OCI-LY1 (cell line): ENCODE measurements at regions not wholly inside any gene's neighbourhood (a gene's known extent, or its start where the extent isn't known, plus 50 kb on each side); places are given as distances from the start of the nearest gene placed in this dataset.

Source experiments
- H2AFZ ChIP-seq: fragments of 200-600 bp; sonication (generic), shearing (Covaris generic); 2 replicates; pipeline ENCODE4 v1.6.0; 2014; ENCODE audit warnings: antibody characterized with exemption, mild to moderate bottlenecking, low read length
- H3F3A ChIP-seq: fragments of 200-600 bp; sonication (generic), shearing (Covaris generic); 2 replicates; pipeline ENCODE4 v1.6.0; 2014; ENCODE audit warnings: mild to moderate bottlenecking, antibody characterized with exemption, low read length, moderate library complexity; ENCODE audit not compliant: insufficient read depth
- H3K27ac ChIP-seq: fragments of 200-600 bp; sonication (generic); 2 replicates; pipeline ENCODE4 v1.5.1; 2014; ENCODE audit warnings: low read length, mixed run types, mild to moderate bottlenecking, low read depth; ENCODE audit not compliant: poor library complexity, severe bottlenecking
- H3K27me3 ChIP-seq: fragments of 200-600 bp; sonication (generic); 2 replicates; pipeline ENCODE4 v1.6.0; 2014; ENCODE audit warnings: antibody characterized with exemption, mild to moderate bottlenecking, low read length, moderate library complexity; ENCODE audit not compliant: insufficient read depth
- H3K36me3 ChIP-seq: fragments of 200-600 bp; sonication (generic); 2 replicates; pipeline ENCODE4 v1.6.1; 2014; ENCODE audit warnings: mild to moderate bottlenecking, antibody characterized with exemption, low read length, moderate library complexity, mixed read lengths; ENCODE audit not compliant: insufficient read depth
- H3K4me1 ChIP-seq: fragments of 200-600 bp; sonication (generic); 2 replicates; pipeline ENCODE4 v1.5.1; 2014; ENCODE audit warnings: mild to moderate bottlenecking, low read length, moderate library complexity; ENCODE audit not compliant: insufficient read depth, severe bottlenecking
- H3K4me2 ChIP-seq: fragments of 200-600 bp; sonication (generic), shearing (Covaris generic); 2 replicates; pipeline ENCODE4 v1.6.1; 2014; ENCODE audit warnings: low read length
- H3K4me3 ChIP-seq: fragments of 200-600 bp; sonication (generic); 2 replicates; pipeline ENCODE4 v1.5.1; 2014; ENCODE audit warnings: low read length, low read depth, mild to moderate bottlenecking, mixed read lengths; ENCODE audit not compliant: poor library complexity, severe bottlenecking
- H3K79me2 ChIP-seq: fragments of 200-600 bp; shearing (Covaris generic); 2 replicates; pipeline ENCODE4 v1.6.1; 2016; ENCODE audit warnings: mixed run types, low read length, mixed read lengths; ENCODE audit not compliant: insufficient read depth
- H3K9ac ChIP-seq: fragments of 200-600 bp; sonication (generic), shearing (Covaris generic); 2 replicates; pipeline ENCODE4 v1.6.1; 2014; ENCODE audit warnings: mild to moderate bottlenecking, low read length, mixed read lengths
- H3K9me2 ChIP-seq: fragments of 200-600 bp; sonication (generic), shearing (Covaris generic); 2 replicates; pipeline ENCODE4 v1.6.1; 2014; ENCODE audit warnings: low read depth, mild to moderate bottlenecking, low read length, mixed read lengths
- H3K9me3 ChIP-seq: fragments of 200-600 bp; shearing (Covaris generic); 2 replicates; pipeline ENCODE4 v1.6.1; 2014; ENCODE audit warnings: low read length, mixed read lengths
- H4K20me1 ChIP-seq: fragments of 200-600 bp; sonication (generic), shearing (Covaris generic); 2 replicates; pipeline ENCODE4 v1.6.0; 2016; ENCODE audit warnings: mild to moderate bottlenecking, low read length; ENCODE audit not compliant: insufficient read depth
- EZH2 ChIP-seq: fragments of 200-600 bp; sonication (generic), shearing (Covaris generic); IDR thresholded peaks from 2 replicates; pipeline ENCODE4 v1.8.0; 2017; ENCODE audit warnings: borderline replicate concordance, mixed run types, mild to moderate bottlenecking, antibody characterized with exemption, low read length, moderate library complexity, mixed read lengths
- TF ChIP-seq, protein P1 (sequence below): fragments of 200-600 bp; sonication (generic), shearing (Covaris generic); IDR thresholded peaks from 2 replicates; pipeline ENCODE4 v1.5.1; 2017; ENCODE audit warnings: mild to moderate bottlenecking, antibody characterized with exemption, low read length, moderate library complexity, mixed read lengths

- no peak for TF ChIP-seq EZH2
- TF ChIP-seq, protein P1, sequence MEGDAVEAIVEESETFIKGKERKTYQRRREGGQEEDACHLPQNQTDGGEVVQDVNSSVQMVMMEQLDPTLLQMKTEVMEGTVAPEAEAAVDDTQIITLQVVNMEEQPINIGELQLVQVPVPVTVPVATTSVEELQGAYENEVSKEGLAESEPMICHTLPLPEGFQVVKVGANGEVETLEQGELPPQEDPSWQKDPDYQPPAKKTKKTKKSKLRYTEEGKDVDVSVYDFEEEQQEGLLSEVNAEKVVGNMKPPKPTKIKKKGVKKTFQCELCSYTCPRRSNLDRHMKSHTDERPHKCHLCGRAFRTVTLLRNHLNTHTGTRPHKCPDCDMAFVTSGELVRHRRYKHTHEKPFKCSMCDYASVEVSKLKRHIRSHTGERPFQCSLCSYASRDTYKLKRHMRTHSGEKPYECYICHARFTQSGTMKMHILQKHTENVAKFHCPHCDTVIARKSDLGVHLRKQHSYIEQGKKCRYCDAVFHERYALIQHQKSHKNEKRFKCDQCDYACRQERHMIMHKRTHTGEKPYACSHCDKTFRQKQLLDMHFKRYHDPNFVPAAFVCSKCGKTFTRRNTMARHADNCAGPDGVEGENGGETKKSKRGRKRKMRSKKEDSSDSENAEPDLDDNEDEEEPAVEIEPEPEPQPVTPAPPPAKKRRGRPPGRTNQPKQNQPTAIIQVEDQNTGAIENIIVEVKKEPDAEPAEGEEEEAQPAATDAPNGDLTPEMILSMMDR: no peak
- peaks cover 6% of the 10 kb centered on the region; the same call in 1 of the 2 replicates for H3K27me3 ChIP-seq
- no peaks in the 10 kb centered on the region for H3K4me1 ChIP-seq
- no peak overlapping the region for H3K27ac ChIP-seq
- H3K36me3 ChIP-seq: no peaks in the 10 kb centered on the region
- no peak overlapping the region for H3K9ac ChIP-seq
- no peak overlapping the region for H3K4me2 ChIP-seq
- no peaks in the 10 kb centered on the region for H4K20me1 ChIP-seq
- no peaks in the 10 kb centered on the region for H3K79me2 ChIP-seq
- no peak overlapping the region for H2AFZ ChIP-seq
- no peaks in the 10 kb centered on the region for H3K9me2 ChIP-seq
- H3K4me3 ChIP-seq: no peak overlapping the region
- no peaks in the 10 kb centered on the region for H3F3A ChIP-seq
- no peaks in the 10 kb centered on the region for H3K9me3 ChIP-seq
These were observed 182.8 kb downstream of the TBXT start for GRCh38 chr6:165984729-165985275.

GRCh38 chr6:165983112-165984072 is 184.3 kb downstream of the TBXT start:
- Histone ChIP-seq H2AFZ (no peak overlapping the region), H3F3A (no peaks in the 10 kb centered on the region), H3K4me2 (no peak overlapping the region), H3K4me3 (no peak overlapping the region), H3K4me1 (no peaks in the 10 kb centered on the region), H3K9me2 (no peaks in the 10 kb centered on the region), H3K9ac (no peak overlapping the region), H3K27me3 (peaks cover 6% of the 10 kb centered on the region; the same call in 1 of the 2 replicates), H3K79me2 (no peaks in the 10 kb centered on the region), H3K36me3 (no peaks in the 10 kb centered on the region), H3K27ac (no peak overlapping the region), H4K20me1 (no peaks in the 10 kb centered on the region), H3K9me3 (no peaks in the 10 kb centered on the region)
- TF ChIP-seq EZH2: no peak
- TF ChIP-seq, protein P1: no peak

DNA sequence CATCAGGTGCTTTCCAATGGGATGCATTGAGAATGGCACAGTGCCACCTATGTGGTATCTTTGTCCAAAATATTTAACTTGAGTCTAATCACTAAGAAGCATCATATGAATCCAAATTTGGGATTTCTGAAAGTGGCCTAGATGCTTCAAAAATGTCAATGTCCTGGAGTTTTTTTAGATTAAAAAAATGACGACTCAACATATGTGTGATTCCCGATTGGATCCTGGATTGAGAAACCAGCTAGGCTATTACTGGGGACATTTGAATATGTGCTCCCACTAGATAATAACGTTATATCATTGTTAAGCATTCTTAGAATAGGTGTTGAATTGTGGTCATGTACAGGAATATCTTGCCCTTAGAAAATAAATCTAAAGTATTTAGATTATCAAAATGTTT is 189.2 kb downstream of the TBXT start:
- Histone ChIP-seq H3K9me3 (no peaks in the 10 kb centered on the region), H3K27me3 (peaks cover 6% of the 10 kb centered on the region; the same call in 1 of the 2 replicates), H2AFZ (no peak overlapping the region), H3K4me3 (no peak overlapping the region), H4K20me1 (no peaks in the 10 kb centered on the region), H3F3A (no peaks in the 10 kb centered on the region), H3K4me2 (no peak overlapping the region), H3K36me3 (no peaks in the 10 kb centered on the region), H3K9me2 (no peaks in the 10 kb centered on the region), H3K27ac (no peak overlapping the region), H3K4me1 (no peaks in the 10 kb centered on the region), H3K9ac (no peak overlapping the region), H3K79me2 (no peaks in the 10 kb centered on the region)
- TF ChIP-seq EZH2: no peak
- TF ChIP-seq, protein P1: no peak
